ENCODE measurements at regions not wholly inside any gene's neighbourhood (a gene's known extent, or its start where the extent isn't known, plus 50 kb on each side); places are given as distances from the start of the nearest gene placed in this dataset.

DNA sequence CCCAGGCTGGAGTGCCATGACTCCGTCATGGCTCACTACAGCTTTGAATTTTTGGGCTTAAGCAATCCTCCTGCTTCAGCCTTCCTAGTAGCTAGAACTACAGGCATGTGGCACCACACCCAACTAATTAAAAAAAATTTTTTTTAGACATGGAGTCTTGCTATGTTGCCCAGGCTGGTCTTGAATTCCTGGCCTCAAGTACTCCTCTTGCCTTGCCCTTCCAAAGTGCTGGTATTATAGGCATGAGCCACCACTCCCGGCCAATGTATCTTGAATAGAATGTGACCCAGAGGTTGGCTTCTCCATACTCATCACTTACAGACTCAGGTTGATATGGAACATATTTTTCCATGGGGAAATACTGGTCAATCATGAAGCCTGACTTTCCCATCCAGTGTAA, 51.2 kb upstream of the JAK2 start:
- no peaks in the 10 kb centered on the region for H3K9me3 ChIP-seq (ENCODE audit: control insufficient read depth, low read length)
- H3K27me3 ChIP-seq (ENCODE audit: control insufficient read depth, insufficient read depth), result no peaks in the 10 kb centered on the region
- ATAC-seq, result no peak
- peaks cover 3% of the 10 kb centered on the region for H3K4me1 ChIP-seq (ENCODE audit: control insufficient read depth, insufficient read depth, low read length)
- intact Hi-C loops (cut with DNase I), result no loop called here
- no peak overlapping the region for H3K27ac ChIP-seq (ENCODE audit: low read length)
- H3K4me3 ChIP-seq (ENCODE audit: low read length), result no peak overlapping the region
- DNase-seq, result no peak
- WGBS, result 98% methylated on average over 2 of the region's 2 CpGs

DNA sequence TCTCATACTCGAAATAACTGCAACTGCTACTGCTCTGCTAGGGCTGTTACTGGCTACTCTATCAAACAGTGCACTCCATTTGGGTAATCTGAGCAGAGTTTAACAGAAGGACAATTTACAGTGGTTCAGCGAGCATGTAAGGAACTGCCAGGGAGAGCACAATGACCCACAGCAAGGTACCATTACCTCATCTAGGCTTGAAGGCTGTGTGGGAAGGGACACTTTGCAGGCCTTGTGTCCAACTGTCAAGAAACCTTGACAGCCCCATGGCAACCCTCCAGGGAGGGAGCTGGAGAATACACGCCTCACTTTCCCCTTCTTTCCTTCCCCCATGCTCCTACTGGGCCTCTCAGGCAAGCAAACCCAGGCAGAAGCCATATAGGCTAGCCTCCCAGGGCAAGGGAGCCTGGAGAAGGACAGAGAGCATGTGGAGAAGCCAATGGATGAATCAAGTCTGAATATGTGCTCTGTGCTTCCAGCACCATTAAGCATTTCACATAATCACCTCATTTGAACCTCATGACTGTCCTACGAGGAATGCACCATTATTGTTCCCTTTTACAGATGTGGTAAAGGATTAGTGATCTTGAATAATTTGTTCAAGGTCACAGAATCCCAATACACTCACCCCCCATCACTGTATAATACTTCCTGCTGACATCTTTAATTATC, 49.9 kb upstream of the JAK2 start:
- DNase-seq (no peak), ATAC-seq (peak; percentile 10 to 21)
- Histone ChIP-seq H3K9me3 (ENCODE audit: control insufficient read depth, low read length) (no peaks in the 10 kb centered on the region), H3K4me1 (ENCODE audit: control insufficient read depth, insufficient read depth, low read length) (peaks cover 3% of the 10 kb centered on the region), H3K27ac (ENCODE audit: low read length) (peak overlapping the region; percentile 34), H3K4me3 (ENCODE audit: low read length) (no peak overlapping the region), H3K27me3 (ENCODE audit: control insufficient read depth, insufficient read depth) (no peaks in the 10 kb centered on the region)
- WGBS, result 65% methylated on average over 4 of the region's 4 CpGs
- intact Hi-C loops (cut with DNase I), result no loop called here

Data from right cardiac atrium (tissue), 5 donors.